HG02678 (cell line): ENCODE measurements at regions not wholly inside any gene's neighbourhood (a gene's known extent, or its start where the extent isn't known, plus 50 kb on each side); places are given as distances from the start of the nearest gene placed in this dataset.

Experiments
- ATAC-seq: cut with Tn5 transposase; IDR thresholded peaks from one replicate; pipeline ENCODE4 v1.9.1; 2021; ENCODE audit warnings: mild to moderate bottlenecking, moderate library complexity; ENCODE audit not compliant: unreplicated experiment

DNA sequence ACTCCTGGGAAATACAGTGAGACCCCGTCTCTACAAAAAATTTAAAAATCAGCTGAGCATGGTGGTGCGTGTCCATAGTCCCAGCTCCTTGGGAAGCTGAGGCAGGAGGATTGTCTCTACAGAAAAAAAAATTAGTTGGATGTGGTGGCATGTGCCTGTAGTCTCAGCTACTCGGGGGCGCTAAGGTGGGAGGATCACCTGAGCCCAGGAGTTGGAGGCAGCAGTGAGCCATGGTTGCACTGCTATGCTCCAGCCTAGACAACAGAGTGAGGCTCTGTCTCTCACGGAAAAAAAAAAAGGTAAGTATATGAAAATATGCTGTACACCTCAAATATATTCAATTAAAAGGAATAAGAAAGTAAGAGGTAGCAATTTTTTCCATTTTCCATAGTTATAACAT lies 92.5 kb upstream of the TGIF1 start:
- ATAC-seq, result no peak

DNA sequence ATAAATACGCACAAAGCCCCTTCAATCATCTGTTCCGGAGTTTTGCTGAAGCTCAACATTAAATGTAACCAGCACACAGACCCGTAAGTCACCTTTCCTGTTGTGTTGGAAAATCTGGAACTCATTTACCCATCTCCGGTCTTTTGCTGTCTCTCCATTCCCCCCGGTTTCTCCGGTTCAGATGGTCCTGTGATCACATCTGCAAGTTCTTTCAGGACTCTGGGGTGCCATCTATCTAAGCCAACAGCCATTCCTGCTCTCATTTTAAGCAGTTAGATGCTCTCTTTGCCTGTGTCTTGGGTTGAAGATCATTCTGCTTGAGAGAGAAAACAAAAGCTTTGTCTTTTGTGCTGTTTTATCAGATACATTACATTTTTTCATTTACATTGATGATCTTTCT lies 91.7 kb upstream of the TGIF1 start:
- ATAC-seq, result no peak

DNA sequence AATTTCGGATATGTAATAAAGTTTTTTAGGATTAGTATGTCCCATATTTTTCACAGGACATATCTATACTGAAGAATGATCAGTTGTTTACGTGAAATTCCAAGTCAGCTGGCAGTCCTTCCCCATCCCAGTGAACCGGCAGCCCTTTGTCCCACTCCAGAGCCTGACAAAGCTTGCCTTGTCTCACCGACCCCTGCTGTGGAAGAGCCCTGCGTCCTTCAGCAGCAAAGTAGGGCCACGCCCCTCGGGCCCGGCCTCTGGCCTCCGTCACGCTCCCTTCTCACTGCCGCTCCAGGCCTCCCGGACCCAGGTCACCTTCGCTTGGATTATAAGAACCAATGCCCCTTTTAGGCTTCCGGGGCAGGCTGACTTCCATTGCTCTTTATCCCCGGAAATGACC lies 89.8 kb upstream of the TGIF1 start:
- no peak for ATAC-seq

DNA sequence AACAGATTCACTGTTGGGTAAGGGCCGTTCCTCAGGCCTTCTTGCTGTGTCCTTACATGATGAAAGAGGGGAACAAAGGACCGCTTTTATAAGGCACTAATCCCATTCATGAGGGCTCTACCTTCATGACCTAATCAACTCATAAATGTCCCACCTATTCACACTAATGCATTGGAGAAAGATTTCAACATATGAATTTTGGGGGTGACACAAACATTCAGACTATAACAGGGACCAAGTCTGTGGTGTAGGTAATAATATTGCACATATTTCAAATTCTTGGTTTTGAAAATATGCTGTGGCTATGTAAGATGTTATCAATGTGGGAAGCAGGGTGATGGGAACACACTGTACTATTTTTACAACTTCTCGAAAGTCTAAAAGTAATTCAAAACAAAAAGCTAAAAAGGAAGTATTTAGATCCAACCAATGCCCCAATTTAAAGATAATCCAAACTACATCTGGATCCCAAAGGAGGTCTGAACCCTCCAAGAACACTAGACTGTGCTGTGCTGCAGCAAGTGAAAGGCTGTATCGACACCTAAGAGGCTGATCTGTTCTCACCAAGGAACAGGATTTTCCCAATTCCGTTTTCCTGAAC lies 82.4 kb upstream of the TGIF1 start:
- no peak for ATAC-seq

DNA sequence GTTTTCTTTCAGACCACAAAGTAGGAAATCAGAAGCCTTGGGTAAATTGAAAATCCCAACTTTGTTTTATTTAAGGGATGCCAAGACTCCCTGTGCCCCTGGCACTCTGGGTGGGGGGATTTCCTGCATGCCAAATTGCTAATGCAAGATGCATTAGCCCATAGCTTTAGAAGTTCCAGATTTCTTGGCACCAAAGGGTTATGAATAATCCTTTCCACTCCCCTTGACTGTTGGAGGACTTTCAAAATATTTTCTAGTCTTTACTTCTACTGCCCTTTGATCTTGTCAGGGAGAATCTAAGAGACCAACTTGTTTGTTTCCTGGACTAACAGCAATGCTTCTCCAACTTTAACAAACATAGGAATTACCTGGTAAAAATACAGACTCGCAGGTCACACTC lies 81.8 kb upstream of the TGIF1 start:
- ATAC-seq, result no peak

DNA sequence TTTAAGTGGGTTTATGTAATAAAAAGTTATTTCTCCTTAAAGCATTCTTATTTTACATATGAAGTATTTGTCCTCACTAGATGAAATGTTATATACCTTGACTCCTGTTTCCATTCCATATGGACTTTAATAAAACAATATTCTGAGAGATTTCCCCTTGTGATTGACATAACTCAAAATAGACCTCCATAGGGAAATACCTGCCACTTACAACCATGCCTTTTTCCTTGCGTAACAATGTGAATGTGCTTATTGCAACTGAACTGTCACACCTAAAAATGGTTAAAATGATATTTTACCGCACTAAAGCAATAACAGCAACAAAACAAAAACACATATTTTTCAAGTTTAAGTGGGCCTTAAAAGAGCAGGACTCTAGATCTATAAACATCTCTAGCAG lies 70.3 kb upstream of the TGIF1 start:
- ATAC-seq, result no peak

DNA sequence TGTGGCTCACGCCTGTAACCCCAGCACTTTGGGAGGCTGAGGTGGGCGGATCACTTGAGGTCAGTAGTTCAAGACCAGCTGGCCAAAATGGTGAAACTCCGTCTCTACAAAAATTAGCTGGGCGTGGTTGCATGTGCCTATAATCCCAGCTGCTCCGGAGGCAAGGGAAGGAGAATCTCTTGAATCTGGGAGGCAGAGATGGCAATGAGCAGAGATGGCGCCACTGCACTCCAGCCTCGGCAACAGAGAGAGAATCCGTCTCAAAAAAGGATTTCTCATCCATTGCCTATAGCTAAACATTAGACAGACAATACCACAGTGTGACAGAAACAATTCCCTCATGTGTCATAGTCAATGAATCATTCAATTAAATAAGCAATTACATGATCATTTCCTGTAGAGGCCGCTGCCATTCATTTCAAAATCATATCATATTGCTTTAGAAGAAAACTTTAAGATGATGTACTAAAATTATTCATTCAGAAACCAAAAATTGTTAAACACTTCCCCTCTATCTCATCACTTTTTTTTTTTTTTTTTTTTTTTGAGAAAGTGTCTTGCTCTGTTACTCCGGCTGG lies 69.5 kb upstream of the TGIF1 start:
- ATAC-seq, result no peak

DNA sequence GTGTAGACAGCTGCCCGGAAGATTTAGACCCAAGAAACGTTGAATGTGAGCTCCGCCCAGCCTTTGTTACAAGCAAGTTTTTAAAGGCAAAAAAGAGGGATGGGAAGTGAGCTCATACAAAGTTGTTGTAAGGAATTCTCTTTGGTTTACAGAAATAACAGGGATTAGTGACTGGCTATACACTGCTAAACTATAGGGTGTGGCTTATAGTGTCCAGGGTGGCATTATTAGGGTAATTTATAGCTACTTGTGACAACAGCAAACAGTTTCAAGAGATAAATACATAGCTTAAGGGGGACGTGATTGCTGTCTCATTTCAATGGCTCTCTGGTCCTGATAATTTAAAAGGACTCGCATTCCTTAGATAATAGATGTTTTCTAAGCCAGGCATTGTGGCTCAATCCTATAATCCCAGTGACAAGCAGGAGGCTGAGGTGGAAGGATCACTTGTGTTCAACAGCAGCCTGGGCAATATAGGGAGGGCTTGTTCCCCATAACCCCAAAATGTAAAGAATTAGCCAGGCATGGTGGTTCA lies 66.5 kb upstream of the TGIF1 start:
- no peak for ATAC-seq

DNA sequence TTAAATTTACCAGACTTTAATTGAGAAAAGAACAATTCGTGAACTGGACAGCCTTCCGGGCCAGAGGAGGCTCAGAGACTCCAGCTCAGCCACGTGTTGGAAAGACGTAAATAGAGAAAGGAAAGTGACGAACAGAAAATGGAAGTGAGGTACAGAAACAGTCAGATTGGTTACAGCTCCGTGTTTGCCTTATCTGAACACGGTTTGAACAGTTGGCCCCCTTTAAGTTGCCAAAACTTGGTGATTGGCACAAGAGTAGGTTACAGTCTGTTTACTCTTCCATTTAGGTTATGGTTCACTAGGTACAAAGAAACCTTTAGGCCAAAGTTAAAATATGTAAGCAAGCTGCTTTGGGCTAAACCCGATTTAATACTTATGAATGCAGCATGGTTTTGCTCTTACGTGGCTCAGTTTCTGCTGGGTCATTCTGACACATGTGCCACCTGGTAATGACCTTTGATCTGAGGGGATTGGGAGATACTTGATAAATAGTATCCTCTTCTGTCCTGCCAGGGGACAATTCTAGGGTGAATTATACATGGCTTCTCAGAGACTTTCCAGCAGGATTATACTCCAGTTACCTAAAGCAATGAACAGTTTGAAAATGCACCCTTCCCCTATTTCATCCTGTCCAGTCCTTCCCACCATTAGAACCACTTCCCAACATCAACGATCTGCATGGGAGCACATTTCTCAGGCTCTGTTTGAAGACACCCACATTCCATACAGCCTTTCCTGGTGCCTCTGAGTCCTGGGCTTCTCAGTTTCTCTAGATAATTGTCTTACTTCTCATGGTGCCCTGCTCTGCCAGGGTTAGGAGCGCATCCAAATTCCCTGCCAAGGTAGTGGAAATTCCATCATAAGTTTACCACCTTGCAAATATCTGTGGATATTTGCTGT lies 65.1 kb upstream of the TGIF1 start:
- peak; percentile 80 for ATAC-seq

DNA sequence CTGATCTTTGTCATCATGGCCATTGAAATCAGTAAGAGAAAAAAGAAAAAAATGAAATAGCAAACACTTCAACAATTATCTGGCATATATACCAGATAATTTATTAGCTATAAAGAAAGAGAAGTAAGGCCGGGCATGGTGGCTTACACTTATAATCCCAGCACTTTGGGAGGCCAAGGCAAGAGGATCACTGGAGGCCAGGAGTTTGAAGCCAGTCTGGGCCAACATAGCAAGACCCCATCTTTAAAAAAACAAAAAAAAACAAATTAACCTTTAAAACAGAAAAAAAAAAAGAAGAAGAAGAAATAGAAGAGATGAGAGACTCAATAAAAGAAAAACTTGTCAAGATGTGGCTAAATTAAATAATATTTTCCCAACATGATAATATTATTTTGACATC lies 61.6 kb upstream of the TGIF1 start:
- no peak for ATAC-seq

DNA sequence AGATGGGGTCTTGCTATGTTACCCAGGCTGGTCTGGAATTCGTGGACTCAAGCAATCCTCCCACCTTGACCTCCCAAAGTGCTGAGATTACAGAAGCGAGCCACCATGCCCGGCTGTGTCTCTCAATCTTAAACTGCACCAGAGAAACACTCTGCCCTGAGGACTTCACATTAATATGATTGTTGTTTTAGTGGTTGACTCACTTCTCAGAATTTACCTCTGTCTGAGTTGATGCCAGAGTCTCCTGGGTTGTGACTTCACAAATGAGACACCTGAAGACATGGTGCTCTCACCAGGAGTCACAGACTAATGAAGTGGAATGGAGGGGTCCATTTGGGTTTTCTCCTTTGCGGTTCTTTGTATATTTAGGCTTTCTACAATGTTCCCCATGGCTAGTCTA lies 61.0 kb upstream of the TGIF1 start:
- no peak for ATAC-seq

DNA sequence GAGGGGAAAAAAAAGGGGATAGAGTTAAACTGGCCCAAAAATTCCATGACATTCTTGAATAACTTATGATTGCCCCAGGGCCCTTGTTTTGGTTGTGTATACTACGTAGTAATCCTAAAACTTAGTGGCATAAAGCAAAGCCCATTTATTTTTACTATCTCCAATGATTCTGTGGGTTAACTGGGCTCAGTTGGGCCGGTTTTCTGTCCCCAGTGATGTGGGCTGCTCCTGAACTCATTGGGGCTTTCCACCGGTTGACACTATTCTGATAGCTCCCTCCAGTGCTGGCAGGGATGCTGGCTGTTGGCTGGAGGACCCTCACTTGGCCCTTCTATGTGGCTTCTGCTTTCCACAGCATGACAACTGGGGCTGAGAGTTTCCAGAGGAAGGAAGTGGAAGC lies 60.0 kb upstream of the TGIF1 start:
- no peak for ATAC-seq

DNA sequence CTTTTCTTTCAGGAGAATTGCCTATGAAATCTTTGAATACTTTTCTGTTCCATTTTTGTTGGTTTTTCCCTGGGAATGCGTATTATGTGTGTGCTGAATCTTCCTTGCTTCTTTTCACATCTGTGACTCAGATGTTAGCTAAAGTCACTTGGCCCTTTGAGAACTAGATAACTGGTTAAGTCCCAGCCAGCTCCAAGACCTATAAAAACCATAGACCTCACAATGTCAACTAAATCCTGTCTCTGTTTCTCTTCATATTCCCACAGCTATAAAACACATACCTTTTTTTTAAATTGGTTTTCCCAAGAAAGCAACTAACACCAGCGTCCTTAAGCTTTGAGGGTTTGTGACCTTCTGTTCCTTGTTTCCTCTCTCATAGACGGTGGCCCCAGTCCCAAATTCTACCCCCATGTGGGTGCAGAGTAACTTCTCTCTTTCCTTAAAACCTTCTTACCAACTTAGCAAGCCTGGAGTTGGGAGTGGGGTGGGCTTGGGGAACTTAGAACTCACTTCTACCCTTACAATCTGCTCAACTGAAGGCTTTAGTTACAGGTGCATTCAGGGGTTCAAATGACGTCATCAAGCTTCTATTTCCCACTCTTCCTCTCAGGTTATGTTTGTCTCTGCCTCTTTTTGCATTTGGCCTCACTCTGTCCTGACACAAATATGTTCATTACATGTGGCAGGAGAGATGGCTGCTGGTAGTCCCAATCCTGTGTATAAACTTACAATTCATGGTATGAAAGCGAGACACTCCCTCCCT lies 58.1 kb upstream of the TGIF1 start:
- no peak for ATAC-seq

DNA sequence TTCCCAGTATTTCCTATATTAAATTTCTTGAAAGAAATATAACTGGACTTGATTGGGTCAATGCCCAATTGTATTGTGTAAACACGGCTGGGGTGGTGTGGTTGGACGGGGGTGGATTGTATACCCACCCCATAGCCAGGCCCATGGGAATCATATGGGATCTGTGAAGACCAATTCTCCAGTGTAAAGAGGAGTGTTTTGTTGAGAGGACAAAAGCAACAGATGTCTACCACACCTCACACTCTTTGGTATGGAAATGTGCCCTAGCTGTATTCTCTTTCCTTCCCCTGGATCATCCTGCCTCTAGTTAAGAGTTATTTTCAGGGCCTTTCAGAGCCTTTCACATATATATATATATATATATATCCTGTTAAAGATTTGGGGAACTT lies 57.5 kb upstream of the TGIF1 start:
- ATAC-seq, result no peak

DNA sequence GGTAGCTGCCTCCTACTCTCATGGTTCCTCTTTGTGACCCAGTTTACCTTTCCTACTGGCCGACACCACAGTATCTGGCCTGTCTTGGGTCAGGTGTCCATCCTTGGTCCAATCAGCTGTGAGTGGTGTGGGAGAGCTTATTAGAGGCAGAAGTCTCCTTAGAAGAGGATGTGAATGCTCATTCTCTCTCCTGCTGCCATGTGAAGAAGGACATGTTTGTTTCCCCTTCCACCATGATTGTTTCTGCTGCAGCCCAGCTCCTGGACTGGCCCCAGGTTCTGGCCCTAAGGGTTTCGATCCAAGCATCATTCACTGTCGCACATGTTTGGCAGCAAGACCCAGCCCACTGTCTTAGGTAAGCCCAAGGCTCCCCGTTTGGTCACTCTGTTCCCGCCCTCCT lies 55.3 kb upstream of the TGIF1 start:
- no peak for ATAC-seq

DNA sequence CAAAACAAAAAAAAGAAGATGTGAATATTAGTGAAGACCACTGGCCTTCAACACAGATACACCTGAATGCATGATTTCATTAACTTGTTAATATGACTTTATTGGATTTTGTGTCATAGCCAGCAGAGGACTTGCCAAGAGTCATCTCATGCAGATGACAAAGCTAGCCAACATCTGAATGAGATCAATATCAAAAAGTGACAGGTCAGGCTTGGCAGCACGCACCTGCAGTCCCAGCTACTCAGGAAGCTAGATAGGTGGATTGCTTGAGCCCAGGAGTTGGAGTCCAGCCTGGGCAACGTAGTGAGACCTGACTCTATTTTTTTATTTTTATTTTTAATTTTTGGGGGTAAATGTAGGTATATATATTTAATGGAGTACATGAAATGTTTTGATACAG lies 54.5 kb upstream of the TGIF1 start:
- ATAC-seq, result no peak

DNA sequence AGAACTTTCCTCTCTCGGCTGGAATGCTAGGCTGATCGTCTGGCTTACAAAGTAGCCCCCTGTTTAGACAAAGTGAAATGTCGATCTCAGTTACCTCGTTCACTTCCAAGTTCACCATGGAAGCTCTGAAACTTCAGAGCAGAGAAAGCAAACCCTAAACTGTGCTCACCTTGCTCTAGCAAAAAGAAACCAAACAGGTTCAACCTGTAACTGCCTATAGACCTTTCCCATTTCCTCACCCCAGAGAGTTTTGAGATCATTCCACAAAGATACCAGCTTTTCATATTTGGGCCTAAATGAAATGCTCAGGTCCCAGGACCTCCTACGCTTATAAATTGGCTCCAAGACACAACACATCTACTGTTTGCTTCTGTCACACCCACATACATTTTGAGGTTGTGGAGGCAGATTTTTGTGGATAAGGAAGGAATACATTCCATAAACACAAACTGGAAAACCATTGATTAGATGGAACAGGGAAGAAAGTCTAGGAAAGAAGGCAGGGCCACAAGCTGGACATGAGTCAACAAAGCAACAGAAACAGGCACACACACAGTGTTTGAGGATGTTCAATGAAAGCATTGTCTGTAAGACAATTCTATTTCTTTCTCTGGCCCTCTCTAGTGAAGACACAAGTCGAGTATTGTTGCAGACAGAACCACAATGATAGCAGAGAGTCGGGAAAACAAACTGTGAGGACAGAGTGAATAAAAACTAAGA lies 52.8 kb upstream of the TGIF1 start:
- ATAC-seq, result no peak

DNA sequence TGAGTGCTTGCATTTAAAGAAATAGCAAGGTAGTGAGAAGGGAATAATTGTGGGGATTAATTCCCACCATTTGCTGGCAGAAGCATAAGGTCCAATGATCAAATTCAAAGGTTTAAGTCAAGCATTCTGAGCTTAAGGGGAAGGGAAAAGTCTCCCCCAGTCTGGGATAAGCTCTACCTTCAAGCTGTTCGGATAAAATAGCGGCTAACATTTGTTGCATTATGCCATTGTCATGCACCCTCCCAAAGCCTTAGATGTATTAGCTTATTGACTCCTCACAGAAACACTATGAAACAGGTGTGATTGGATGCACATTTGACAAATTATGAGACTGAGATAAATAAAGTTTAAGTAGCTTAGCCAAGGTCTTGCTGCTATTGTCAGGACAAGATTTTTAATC lies 52.2 kb upstream of the TGIF1 start:
- ATAC-seq, result no peak
